Spleen (tissue), 11 donors: ENCODE measurements at regions not wholly inside any gene's neighbourhood (a gene's known extent, or its start where the extent isn't known, plus 50 kb on each side); places are given as distances from the start of the nearest gene placed in this dataset.

Experiments used
- DNase-seq: peaks from one replicate; pipeline ENCODE4 v3.0.0-alpha.2; 2020
- H3K27ac ChIP-seq, 8 donors: fragments of 200-600 bp; sonication (generic) in 7 of 8; 1 replicate in 4 of 8; 2 replicates in 4 of 8; pipeline versions ENCODE4 v1.5.0 to v1.8.0; 2016 to 2021; ENCODE audit warnings: inconsistent platforms in 4 of 8, mild to moderate bottlenecking in 4 of 8, moderate library complexity in 1 of 8
- H3K27me3 ChIP-seq, 7 donors: fragments of 200-600 bp; sonication (generic) in 6 of 7; replicated peaks in 1 of 7; 1 replicate in 4 of 7; 2 replicates in 3 of 7; pipeline versions ENCODE4 v1.5.0 to v1.8.0; 2016 to 2021; ENCODE audit warnings: inconsistent platforms in 3 of 7, mild to moderate bottlenecking in 1 of 7
- H3K36me3 ChIP-seq, 6 donors: fragments of 200-600 bp; sonication (generic) in 5 of 6; 1 replicate in 4 of 6; 2 replicates in 2 of 6; pipeline versions ENCODE4 v1.5.0 to v1.8.0; 2016 to 2021; ENCODE audit warnings: inconsistent platforms in 2 of 6
- H3K4me1 ChIP-seq, 6 donors: fragments of 200-600 bp; sonication (generic) in 5 of 6; 1 replicate in 3 of 6; 2 replicates in 3 of 6; pipeline versions ENCODE4 v1.5.0 to v1.8.0; 2016 to 2021; ENCODE audit warnings: inconsistent platforms in 3 of 6
- H3K4me3 ChIP-seq, 8 donors: fragments of 200-600 bp; sonication (generic) in 7 of 8; 1 replicate in 4 of 8; 2 replicates in 4 of 8; pipeline versions ENCODE4 v1.5.0 to v1.8.0; 2016 to 2021; ENCODE audit warnings: inconsistent platforms in 4 of 8, mild to moderate bottlenecking in 4 of 8, moderate library complexity in 2 of 8
- H3K9me3 ChIP-seq, 8 donors: fragments of 200-600 bp; sonication (generic) in 7 of 8; 1 replicate in 4 of 8; 2 replicates in 4 of 8; pipeline versions ENCODE4 v1.5.0 to v1.8.0; 2016 to 2021; ENCODE audit warnings: inconsistent platforms in 4 of 8
- POLR2A ChIP-seq, 3 donors: fragments of 450-650 bp; IDR thresholded peaks; one replicate each; pipeline ENCODE4 v1.5.1; 2017; ENCODE audit warnings: antibody characterized with exemption in 3 of 3, mild to moderate bottlenecking in 1 of 3
- POLR2AphosphoS5 ChIP-seq, 3 donors: sonication (generic); formaldehyde crosslinking; IDR thresholded peaks; one replicate each; pipeline ENCODE4 v1.5.1; 2017; ENCODE audit warnings: antibody characterized with exemption in 3 of 3
- whole genome bisulfite sequencing, 5 donors: extraction: QIAGEN DNeasy Blood & Tissue Kit in 3 of 5; methylation state at CpG; one replicate each; pipeline versions ENCODE4 v1.1.5 to v1.1.7; 2013 to 2018; 5-methylcytosine and 5-hydroxymethylcytosine counted together
- intact Hi-C: fragments of 100-400 bp; cut with DNase I; formaldehyde crosslinking; loops from one replicate; pipeline ENCODE4 v1.15.0; 2023; ENCODE audit warnings: low total_unique reads
- TF ChIP-seq, protein P1 (sequence below), 11 experiments: fragments of 200-600 bp in 7 of 11; fragments of 450-650 bp in 4 of 11; sonication (generic) in 4 of 11; IDR thresholded peaks in 8 of 11; conservative IDR thresholded peaks in 3 of 11; 1 replicate in 7 of 11; 2 replicates in 4 of 11; pipeline versions ENCODE4 v1.4.0 to v1.8.0; 2016 to 2021; ENCODE audit warnings: antibody characterized with exemption in 11 of 11, inconsistent platforms in 4 of 11, mild to moderate bottlenecking in 1 of 11
- donor health status: healthy with polysubstance abuse.
- donor health status: DM: no; HTN: no; CAD: no; lungs with moderate emphysema.
- donor health status: DM: no; HTN: no; CAD: no.
- donor health status: Bipolar disorder and iron deficiency.
- donor health status: healthy.
- donor health status: DM: no; HTN: no; CAD: no.
- donor health status: DM: yes; HTN: yes; CAD: no.

DNA sequence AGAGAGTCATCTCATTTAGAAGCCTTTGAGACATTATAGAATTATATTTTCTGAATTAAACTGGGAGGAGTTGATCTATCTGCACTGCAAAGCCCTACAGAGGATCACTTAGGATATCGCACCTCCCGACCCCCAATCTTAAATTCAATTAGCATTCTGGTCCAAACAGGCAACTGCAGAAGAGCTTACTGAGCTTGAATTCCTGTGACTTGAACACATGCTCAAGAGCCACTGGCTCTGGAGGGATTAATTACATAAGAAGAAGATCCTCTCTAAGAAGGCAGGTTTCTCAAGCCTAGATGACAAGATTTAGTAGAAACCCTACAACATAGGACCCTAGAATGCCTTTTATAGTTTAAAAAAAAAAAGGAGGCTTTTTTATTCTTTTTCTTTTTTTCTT, 548.9 kb downstream of the ARAP2 start:
- H3K4me3 ChIP-seq = no peak overlapping the region
- no peaks in the 10 kb centered on the region for H3K4me1 ChIP-seq
- no peak for DNase-seq
- intact Hi-C loops = no loop called here
- H3K9me3 ChIP-seq = no peaks in the 10 kb centered on the region
- H3K36me3 ChIP-seq = no peaks in the 10 kb centered on the region
- no peaks in the 10 kb centered on the region for H3K27me3 ChIP-seq
- WGBS, 5 donors = 86 to 91% (median 88%) methylated on average over 2 of the region's 2 CpGs
- TF ChIP-seq, protein P1, sequence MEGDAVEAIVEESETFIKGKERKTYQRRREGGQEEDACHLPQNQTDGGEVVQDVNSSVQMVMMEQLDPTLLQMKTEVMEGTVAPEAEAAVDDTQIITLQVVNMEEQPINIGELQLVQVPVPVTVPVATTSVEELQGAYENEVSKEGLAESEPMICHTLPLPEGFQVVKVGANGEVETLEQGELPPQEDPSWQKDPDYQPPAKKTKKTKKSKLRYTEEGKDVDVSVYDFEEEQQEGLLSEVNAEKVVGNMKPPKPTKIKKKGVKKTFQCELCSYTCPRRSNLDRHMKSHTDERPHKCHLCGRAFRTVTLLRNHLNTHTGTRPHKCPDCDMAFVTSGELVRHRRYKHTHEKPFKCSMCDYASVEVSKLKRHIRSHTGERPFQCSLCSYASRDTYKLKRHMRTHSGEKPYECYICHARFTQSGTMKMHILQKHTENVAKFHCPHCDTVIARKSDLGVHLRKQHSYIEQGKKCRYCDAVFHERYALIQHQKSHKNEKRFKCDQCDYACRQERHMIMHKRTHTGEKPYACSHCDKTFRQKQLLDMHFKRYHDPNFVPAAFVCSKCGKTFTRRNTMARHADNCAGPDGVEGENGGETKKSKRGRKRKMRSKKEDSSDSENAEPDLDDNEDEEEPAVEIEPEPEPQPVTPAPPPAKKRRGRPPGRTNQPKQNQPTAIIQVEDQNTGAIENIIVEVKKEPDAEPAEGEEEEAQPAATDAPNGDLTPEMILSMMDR (IDR thresholded peaks at IDR 0.05 in 8 of 11, conservative IDR thresholded peaks at IDR 0.05 in 3 of 11) = no peak
- TF ChIP-seq POLR2A (IDR thresholded peaks at IDR 0.05) (no peak), POLR2AphosphoS5 (IDR thresholded peaks at IDR 0.05) (no peak)
- H3K27ac ChIP-seq = no peak overlapping the region

DNA sequence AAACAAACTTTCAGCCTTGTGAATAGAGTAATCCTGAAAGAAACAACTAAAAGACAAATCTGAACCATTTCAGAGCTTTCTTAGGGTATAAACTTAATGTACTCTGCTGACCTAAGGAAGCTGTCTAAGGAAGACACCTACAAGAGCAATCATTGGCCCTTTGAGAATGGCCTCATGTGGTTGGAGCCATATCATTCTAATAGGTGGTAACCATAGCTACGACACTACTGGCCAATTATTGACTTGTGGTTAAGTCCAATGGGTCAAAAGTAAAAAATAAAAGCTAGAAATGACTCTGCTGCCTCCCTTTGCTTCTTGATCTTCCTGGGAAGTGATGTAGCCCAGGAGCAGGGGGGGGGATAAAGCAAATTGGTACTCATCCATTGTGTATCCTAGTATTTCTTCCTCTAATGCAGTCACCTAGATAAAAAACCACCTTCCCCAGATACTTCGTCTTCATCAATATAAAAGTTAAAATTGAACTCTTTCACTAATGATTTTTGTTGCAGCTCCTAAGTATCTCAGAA, 547.0 kb downstream of the ARAP2 start:
- H3K9me3 ChIP-seq = no peaks in the 10 kb centered on the region
- intact Hi-C loops = no loop called here
- DNase-seq = no peak
- H3K4me1 ChIP-seq = no peaks in the 10 kb centered on the region
- TF ChIP-seq, protein P1 (IDR thresholded peaks at IDR 0.05 in 8 of 11, conservative IDR thresholded peaks at IDR 0.05 in 3 of 11) = no peak
- TF ChIP-seq POLR2A (IDR thresholded peaks at IDR 0.05) (no peak), POLR2AphosphoS5 (IDR thresholded peaks at IDR 0.05) (no peak)
- H3K27ac ChIP-seq = no peak overlapping the region
- no peaks in the 10 kb centered on the region for H3K36me3 ChIP-seq
- no peak overlapping the region for H3K4me3 ChIP-seq
- H3K27me3 ChIP-seq = no peaks in the 10 kb centered on the region
- 69 to 89% (median 80%) methylated on average over 2 of the region's 2 CpGs for WGBS, 5 donors

DNA sequence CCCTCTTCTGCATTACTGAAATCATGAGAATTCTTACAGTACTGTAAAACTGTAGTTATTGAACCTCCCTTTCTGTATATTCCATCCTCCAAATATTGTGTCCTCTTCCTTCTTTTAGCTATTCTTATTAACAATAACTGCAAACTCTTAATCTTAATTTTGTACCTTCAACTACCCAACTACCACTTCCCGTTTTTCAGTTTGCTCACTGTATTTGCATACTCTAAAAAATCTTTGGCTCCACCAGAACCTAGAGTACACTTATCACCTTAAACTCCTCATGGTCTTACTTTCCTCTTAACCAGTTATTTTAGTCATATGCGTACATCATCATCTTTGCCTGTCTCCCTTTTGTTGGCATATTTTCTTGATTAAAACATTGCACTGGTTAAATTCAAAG, 543.7 kb downstream of the ARAP2 start:
- TF ChIP-seq, protein P1 (IDR thresholded peaks at IDR 0.05 in 8 of 11, conservative IDR thresholded peaks at IDR 0.05 in 3 of 11) = no peak
- intact Hi-C loops = no loop called here

DNA sequence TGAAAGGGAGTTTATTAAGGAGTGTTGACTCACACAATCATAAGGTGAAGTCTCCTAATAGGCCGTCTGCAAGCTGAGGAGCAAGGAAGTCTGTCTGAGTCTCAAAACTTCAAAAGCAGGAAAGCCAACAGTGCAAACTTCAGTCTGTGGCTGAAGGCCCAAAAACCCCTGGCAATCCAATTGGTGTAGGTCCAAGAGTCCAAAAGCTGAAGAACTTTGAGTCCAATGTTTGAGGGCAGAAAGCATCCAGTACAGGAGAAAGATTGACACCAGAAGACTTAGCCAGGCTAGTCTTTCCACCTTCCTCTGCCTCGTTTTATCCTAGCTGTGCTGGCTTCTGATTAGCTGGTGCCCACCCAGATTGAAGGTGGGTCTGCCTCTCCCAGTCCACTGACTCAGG, 535.2 kb downstream of the ARAP2 start:
- TF ChIP-seq POLR2AphosphoS5 (IDR thresholded peaks at IDR 0.05) (no peak), POLR2A (IDR thresholded peaks at IDR 0.05) (no peak)
- TF ChIP-seq, protein P1 (IDR thresholded peaks at IDR 0.05 in 8 of 11, conservative IDR thresholded peaks at IDR 0.05 in 3 of 11) = no peak
- no peak overlapping the region for H3K4me3 ChIP-seq
- WGBS, 5 donors = 62 to 76% (median 68%) methylated on average over 2 of the region's 2 CpGs

More for the DNA sequence above, 543.7 kb downstream of the ARAP2 start:
- Histone ChIP-seq H3K36me3 (no peaks in the 10 kb centered on the region), H3K27me3 (no peaks in the 10 kb centered on the region), H3K27ac (no peak overlapping the region), H3K4me1 (no peaks in the 10 kb centered on the region), H3K9me3 (no peaks in the 10 kb centered on the region), H3K4me3 (no peak overlapping the region)
- no peak for DNase-seq
- 68 to 92% (median 84%) methylated on average over 2 of the region's 2 CpGs for WGBS, 5 donors

More for the DNA sequence above, 535.2 kb downstream of the ARAP2 start:
- Histone ChIP-seq H3K9me3 (peaks cover 0 to 51% (median 29%) of the 10 kb centered on the region in 8 donors), H3K27me3 (no peaks in the 10 kb centered on the region), H3K4me1 (no peaks in the 10 kb centered on the region), H3K27ac (no peak overlapping the region), H3K36me3 (no peaks in the 10 kb centered on the region)
- intact Hi-C loops = no loop called here
- no peak for DNase-seq
